Endothelial cell of umbilical vein (primary cell): ENCODE measurements at regions not wholly inside any gene's neighbourhood (a gene's known extent, or its start where the extent isn't known, plus 50 kb on each side); places are given as distances from the start of the nearest gene placed in this dataset.

Experiments used
- BruUV-seq: library from RNA; stranded (reverse); fragments of 400-500 nt; replicated peaks from 2 replicates; lab custom pipeline; 2021; lab: Mats Ljungman, UMichigan
- CTCF ChIA-PET: fragments of 300-600, 350-600 bp; sonication (Branson Sonifier 250); formaldehyde crosslinking; loops from one replicate; lab custom pipeline; 2021; ENCODE audit warnings: antibody characterized with exemption, inconsistent platforms; lab: Charles Lee
- POLR2A ChIA-PET: fragments of 300-600, 350-600 bp; sonication (Branson Sonifier 250); formaldehyde crosslinking; loops from one replicate; lab custom pipeline; 2021; ENCODE audit warnings: antibody characterized with exemption, inconsistent platforms; lab: Charles Lee
- DNase-seq: peaks from one replicate; pipeline ENCODE4 v3.0.0-alpha.2; 2011; ENCODE audit warnings: low read depth, low spot score
- FAIRE-seq: peaks from 2 replicates; lab custom pipeline; 2011; peaks lifted over from hg19 to GRCh38; lab: Jason Lieb, UNC
- H2AFZ ChIP-seq: 2 replicates; pipeline ENCODE4 v1.6.0; 2012; ENCODE audit warnings: low read depth, low read length, control low read depth, inconsistent platforms
- H3K27ac ChIP-seq: 2 replicates; pipeline ENCODE4 v1.5.1; 2011; ENCODE audit warnings: low read depth, mild to moderate bottlenecking, control low read depth, low read length, moderate library complexity; ENCODE audit not compliant: insufficient read depth
- H3K27me3 ChIP-seq, 2 experiments: 2 replicates each; pipeline versions ENCODE4 v1.6.0 to v1.6.1; 2011; ENCODE audit warnings: low read length in 2 of 2, mixed read lengths in 1 of 2; ENCODE audit not compliant: control insufficient read depth in 2 of 2, insufficient read depth in 2 of 2
- H3K36me3 ChIP-seq, 2 experiments: 2 replicates in 1 of 2; 3 replicates in 1 of 2; pipeline ENCODE4 v1.5.1; 2011; ENCODE audit warnings: low read length in 2 of 2, mild to moderate bottlenecking in 1 of 2, moderate library complexity in 1 of 2; ENCODE audit not compliant: control insufficient read depth in 2 of 2, insufficient read depth in 2 of 2; ENCODE audit errors: extremely low read depth in 1 of 2
- H3K4me1 ChIP-seq: 3 replicates; pipeline ENCODE4 v1.5.1; 2011; ENCODE audit warnings: mild to moderate bottlenecking, low read length; ENCODE audit not compliant: control insufficient read depth, insufficient read depth; ENCODE audit errors: extremely low read depth
- H3K4me2 ChIP-seq: 2 replicates; pipeline ENCODE4 v1.6.1; 2011; ENCODE audit warnings: low read length, control low read depth, mixed read lengths; ENCODE audit not compliant: insufficient read depth
- H3K4me3 ChIP-seq, 3 experiments: fragments of 200-600 bp in 1 of 3; sonication (generic), shearing (Covaris generic) in 1 of 3; replicated peaks in 1 of 3; 2 replicates each; pipeline ENCODE4 v1.5.1; 2011 to 2016; ENCODE audit warnings: control low read depth in 3 of 3, low read length in 3 of 3, mild to moderate bottlenecking in 2 of 3, inconsistent platforms in 1 of 3, low read depth in 1 of 3, moderate library complexity in 1 of 3; ENCODE audit not compliant: insufficient read depth in 1 of 3
- H3K79me2 ChIP-seq: 2 replicates; pipeline ENCODE4 v1.6.0; 2012; ENCODE audit warnings: low read length, inconsistent platforms; ENCODE audit not compliant: control insufficient read depth, insufficient read depth
- H3K9ac ChIP-seq: replicated peaks from 2 replicates; pipeline ENCODE3; 2011; ENCODE audit warnings: low read length, control low read depth; ENCODE audit not compliant: insufficient read depth; ENCODE audit errors: extremely low read depth
- H3K9me1 ChIP-seq: replicated peaks from 3 replicates; pipeline ENCODE4 v1.6.0; 2011; ENCODE audit warnings: mild to moderate bottlenecking, low read length; ENCODE audit not compliant: control insufficient read depth, insufficient read depth; ENCODE audit errors: extremely low read depth
- H3K9me3 ChIP-seq: replicated peaks from 2 replicates; pipeline ENCODE4 v1.5.1; 2012; ENCODE audit warnings: low read length, inconsistent platforms; ENCODE audit not compliant: control insufficient read depth, insufficient read depth
- H4K20me1 ChIP-seq: replicated peaks from 2 replicates; pipeline ENCODE3; 2011; ENCODE audit warnings: mild to moderate bottlenecking, low read length; ENCODE audit not compliant: control insufficient read depth, insufficient read depth; ENCODE audit errors: extremely low read depth
- EZH2 ChIP-seq: IDR thresholded peaks from 2 replicates; pipeline ENCODE4 v1.6.1; 2012; ENCODE audit warnings: borderline replicate concordance, low read depth, mild to moderate bottlenecking, moderate library complexity, low read length, inconsistent platforms; ENCODE audit not compliant: severe bottlenecking
- FOS ChIP-seq: IDR thresholded peaks from 2 replicates; pipeline ENCODE4 v1.6.1; 2011; ENCODE audit warnings: mild to moderate bottlenecking, low read length, moderate library complexity, borderline replicate concordance; ENCODE audit not compliant: insufficient read depth
- GATA2 ChIP-seq: IDR thresholded peaks from 2 replicates; pipeline ENCODE4 v1.7.0; 2011; ENCODE audit warnings: low read depth, mild to moderate bottlenecking, moderate library complexity, mixed read lengths, low read length; ENCODE audit not compliant: insufficient read length, insufficient read depth
- JUN ChIP-seq: IDR thresholded peaks from 2 replicates; pipeline ENCODE4 v1.6.1; 2011; ENCODE audit warnings: borderline replicate concordance, low read depth; ENCODE audit not compliant: insufficient read length, insufficient read depth
- MYC ChIP-seq: IDR thresholded peaks from one replicate; pipeline ENCODE4 v1.6.1; 2011; ENCODE audit warnings: mild to moderate bottlenecking, low read depth, low read length
- POLR2A ChIP-seq: IDR thresholded peaks from 2 replicates; pipeline ENCODE4 v1.6.1; 2012; ENCODE audit warnings: low read depth, mild to moderate bottlenecking, control low read depth, low read length
- POLR2AphosphoS5 ChIP-seq: IDR thresholded peaks from 2 replicates; pipeline ENCODE4 v1.6.1; 2012; ENCODE audit warnings: low read depth, mild to moderate bottlenecking, control low read depth, low read length, moderate library complexity; ENCODE audit not compliant: insufficient read depth
- dilution Hi-C: fragments of 300-500 bp; cut with MboI; formaldehyde crosslinking; loops from one replicate; pipeline ENCODE4 v1.15.0; 2019; ENCODE audit warnings: low sequenced_read_pairs; ENCODE audit not compliant: extremely low pct_ligation_motif_present
- intact Hi-C: fragments of 100-400 bp; cut with micrococcal nuclease; formaldehyde crosslinking; loops from one replicate; pipeline ENCODE4 v1.10.0; 2022
- TF ChIP-seq, protein P1 (sequence below): IDR thresholded peaks from 2 replicates; pipeline ENCODE4 v1.6.1; 2011; ENCODE audit not compliant: insufficient read depth, insufficient read length
- TF ChIP-seq, protein P2 (sequence below), 2 donors: IDR thresholded peaks; 1 replicate in 1 of 2; 2 replicates in 1 of 2; pipeline ENCODE4 v1.5.1; 2011; ENCODE audit warnings: low read length in 2 of 2, mild to moderate bottlenecking in 2 of 2, moderate library complexity in 2 of 2, control low read depth in 1 of 2, inconsistent platforms in 1 of 2, low read depth in 1 of 2; ENCODE audit not compliant: insufficient read depth in 1 of 2; ENCODE audit errors: extremely low read depth in 1 of 2

DNA sequence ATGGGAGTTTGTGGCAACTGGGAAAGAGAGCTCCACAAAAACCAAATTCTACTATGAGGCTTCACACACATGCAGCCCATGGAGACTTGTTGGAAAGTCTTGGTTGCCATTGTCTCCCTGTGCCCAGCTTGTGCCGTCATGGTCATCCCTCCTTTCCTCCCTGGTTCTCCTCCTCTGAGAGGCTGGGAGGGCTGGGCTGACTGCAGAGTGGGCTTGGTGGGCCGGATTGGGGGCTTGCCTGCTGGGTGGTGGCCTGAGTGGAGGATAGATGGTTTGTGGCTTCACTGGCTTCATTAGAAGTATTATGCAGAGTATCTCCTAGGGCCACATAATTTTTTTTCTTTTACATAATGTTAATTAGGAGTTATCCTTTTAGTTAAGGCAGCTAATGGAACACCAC is 52.3 kb upstream of the IRX2 start:
- no peaks in the 10 kb centered on the region for H3K27me3 ChIP-seq
- H4K20me1 ChIP-seq, result no peaks in the 10 kb centered on the region
- H3K9me1 ChIP-seq, result no peaks in the 10 kb centered on the region
- no peak for TF ChIP-seq EZH2
- no peak for TF ChIP-seq POLR2A
- no peak for TF ChIP-seq GATA2
- no peak for TF ChIP-seq POLR2AphosphoS5
- TF ChIP-seq, protein P1, sequence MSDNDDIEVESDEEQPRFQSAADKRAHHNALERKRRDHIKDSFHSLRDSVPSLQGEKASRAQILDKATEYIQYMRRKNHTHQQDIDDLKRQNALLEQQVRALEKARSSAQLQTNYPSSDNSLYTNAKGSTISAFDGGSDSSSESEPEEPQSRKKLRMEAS, result no peak
- TF ChIP-seq JUN, result no peak
- TF ChIP-seq FOS, result no peak
- TF ChIP-seq, protein P2, sequence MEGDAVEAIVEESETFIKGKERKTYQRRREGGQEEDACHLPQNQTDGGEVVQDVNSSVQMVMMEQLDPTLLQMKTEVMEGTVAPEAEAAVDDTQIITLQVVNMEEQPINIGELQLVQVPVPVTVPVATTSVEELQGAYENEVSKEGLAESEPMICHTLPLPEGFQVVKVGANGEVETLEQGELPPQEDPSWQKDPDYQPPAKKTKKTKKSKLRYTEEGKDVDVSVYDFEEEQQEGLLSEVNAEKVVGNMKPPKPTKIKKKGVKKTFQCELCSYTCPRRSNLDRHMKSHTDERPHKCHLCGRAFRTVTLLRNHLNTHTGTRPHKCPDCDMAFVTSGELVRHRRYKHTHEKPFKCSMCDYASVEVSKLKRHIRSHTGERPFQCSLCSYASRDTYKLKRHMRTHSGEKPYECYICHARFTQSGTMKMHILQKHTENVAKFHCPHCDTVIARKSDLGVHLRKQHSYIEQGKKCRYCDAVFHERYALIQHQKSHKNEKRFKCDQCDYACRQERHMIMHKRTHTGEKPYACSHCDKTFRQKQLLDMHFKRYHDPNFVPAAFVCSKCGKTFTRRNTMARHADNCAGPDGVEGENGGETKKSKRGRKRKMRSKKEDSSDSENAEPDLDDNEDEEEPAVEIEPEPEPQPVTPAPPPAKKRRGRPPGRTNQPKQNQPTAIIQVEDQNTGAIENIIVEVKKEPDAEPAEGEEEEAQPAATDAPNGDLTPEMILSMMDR (IDR thresholded peaks at IDR 0.05; ENCODE audit: extremely low read depth in 1 of 2, insufficient read depth in 1 of 2, low read depth in 1 of 2, low read length in 2 of 2), result no peak
- no peak for TF ChIP-seq MYC
- no peaks in the 10 kb centered on the region for H3K4me1 ChIP-seq
- BruUV-seq, result no TSS peak
- intact Hi-C loops, result no loop called here
- H3K4me3 ChIP-seq, result no peak overlapping the region
- H3K36me3 ChIP-seq, result no peaks in the 10 kb centered on the region
- no peak overlapping the region for H3K27ac ChIP-seq
- H2AFZ ChIP-seq, result no peak overlapping the region
- no peak for FAIRE-seq
- H3K9ac ChIP-seq, result no peak overlapping the region
- dilution Hi-C loops, result no loop called here
- no peaks in the 10 kb centered on the region for H3K79me2 ChIP-seq
- ChIA-PET CTCF (no interaction called here), POLR2A (no interaction called here)
- H3K9me3 ChIP-seq, result peaks cover 4% of the 10 kb centered on the region
- DNase-seq, result no peak
- no peak overlapping the region for H3K4me2 ChIP-seq
